ENCODE measurements at regions not wholly inside any gene's neighbourhood (a gene's known extent, or its start where the extent isn't known, plus 50 kb on each side); places are given as distances from the start of the nearest gene placed in this dataset.

GRCh38 chr5:30113542-30113941, 1079.9 kb upstream of the CDH6 start:
- Histone ChIP-seq H3K4me1 (no peaks in the 10 kb centered on the region), H3K27ac (no peak overlapping the region), H3K27me3 (no peaks in the 10 kb centered on the region), H3K36me3 (ENCODE audit: low read depth, missing control alignments) (no peaks in the 10 kb centered on the region), H3K9me3 (no peaks in the 10 kb centered on the region), H3K4me3 (no peak overlapping the region)
- WGBS, 2 donors = 92 to 93% methylated on average over 4 of the region's 4 CpGs
- intact Hi-C loops (cut with DNase I; ENCODE audit: low total_unique reads) = no loop called here
- no peak for DNase-seq
- TF ChIP-seq POLR2A (IDR thresholded peaks at IDR 0.05) = no peak
- no peak for TF ChIP-seq CTCF (IDR thresholded peaks at IDR 0.05)

- H3K27me3 ChIP-seq = no peaks in the 10 kb centered on the region
- no peak for TF ChIP-seq POLR2A (IDR thresholded peaks at IDR 0.05)
- TF ChIP-seq CTCF (IDR thresholded peaks at IDR 0.05) = no peak
- no peaks in the 10 kb centered on the region for H3K9me3 ChIP-seq
- intact Hi-C loops (cut with DNase I; ENCODE audit: low total_unique reads) = no loop called here
- no peak overlapping the region for H3K27ac ChIP-seq
- no peak overlapping the region for H3K4me3 ChIP-seq
- no peaks in the 10 kb centered on the region for H3K36me3 ChIP-seq (ENCODE audit: low read depth, missing control alignments)
- no peak for DNase-seq
- WGBS, 2 donors = 78% methylated on average over 2 of the region's 2 CpGs
- no peaks in the 10 kb centered on the region for H3K4me1 ChIP-seq
These were observed 1080.6 kb upstream of the CDH6 start for GRCh38 chr5:30112867-30113266.

GRCh38 chr5:30108051-30108450, 1085.4 kb upstream of the CDH6 start:
- WGBS, 2 donors = 70 to 77% methylated on average over 2 of the region's 2 CpGs
- Histone ChIP-seq H3K36me3 (ENCODE audit: low read depth, missing control alignments) (no peaks in the 10 kb centered on the region), H3K9me3 (no peaks in the 10 kb centered on the region), H3K27ac (no peak overlapping the region), H3K27me3 (no peaks in the 10 kb centered on the region), H3K4me1 (no peaks in the 10 kb centered on the region), H3K4me3 (no peak overlapping the region)
- DNase-seq = no peak
- TF ChIP-seq POLR2A (IDR thresholded peaks at IDR 0.05) (no peak), CTCF (IDR thresholded peaks at IDR 0.05) (no peak)
- intact Hi-C loops (cut with DNase I; ENCODE audit: low total_unique reads) = no loop called here

GRCh38 chr5:30106596-30106995, 1086.9 kb upstream of the CDH6 start:
- Histone ChIP-seq H3K4me1 (no peaks in the 10 kb centered on the region), H3K36me3 (ENCODE audit: low read depth, missing control alignments) (no peaks in the 10 kb centered on the region), H3K27me3 (no peaks in the 10 kb centered on the region), H3K4me3 (no peak overlapping the region), H3K9me3 (no peaks in the 10 kb centered on the region), H3K27ac (no peak overlapping the region)
- intact Hi-C loops (cut with DNase I; ENCODE audit: low total_unique reads) = no loop called here
- no peak for TF ChIP-seq POLR2A (IDR thresholded peaks at IDR 0.05)
- no peak for TF ChIP-seq CTCF (IDR thresholded peaks at IDR 0.05)
- 46 to 78% methylated on average over 13 of the region's 13 CpGs for WGBS, 2 donors
- no peak for DNase-seq

GRCh38 chr5:30104872-30105596, 1088.5 kb upstream of the CDH6 start:
- no peaks in the 10 kb centered on the region for H3K36me3 ChIP-seq (ENCODE audit: low read depth, missing control alignments)
- intact Hi-C loops (cut with DNase I; ENCODE audit: low total_unique reads) = no loop called here
- H3K9me3 ChIP-seq = no peaks in the 10 kb centered on the region
- H3K4me3 ChIP-seq = no peak overlapping the region
- TF ChIP-seq POLR2A (IDR thresholded peaks at IDR 0.05) (no peak), CTCF (IDR thresholded peaks at IDR 0.05) (no peak)
- no peak for DNase-seq
- H3K27ac ChIP-seq = no peak overlapping the region
- H3K27me3 ChIP-seq = no peaks in the 10 kb centered on the region
- no peaks in the 10 kb centered on the region for H3K4me1 ChIP-seq

Measured in testis (tissue), 2 donors.